Keratinocyte (primary cell): ENCODE measurements at regions not wholly inside any gene's neighbourhood (a gene's known extent, or its start where the extent isn't known, plus 50 kb on each side); places are given as distances from the start of the nearest gene placed in this dataset.

Experiments used
- DNase-seq: peaks from one replicate; pipeline ENCODE4 v3.0.0-alpha.2; 2011; ENCODE audit warnings: low read depth, missing footprints, low spot score
- FAIRE-seq: peaks from 2 replicates; lab custom pipeline; 2011; peaks lifted over from hg19 to GRCh38; lab: Jason Lieb, UNC
- H2AFZ ChIP-seq: 2 replicates; pipeline ENCODE4 v1.6.0; 2012; ENCODE audit warnings: low read length, control low read depth, inconsistent platforms; ENCODE audit not compliant: control insufficient read depth
- H3K27ac ChIP-seq: 2 replicates; pipeline ENCODE4 v1.5.1; 2011; ENCODE audit warnings: low read length; ENCODE audit not compliant: control insufficient read depth, insufficient read depth
- H3K27me3 ChIP-seq: 3 replicates; pipeline ENCODE4 v1.6.0; 2011; ENCODE audit warnings: low read length; ENCODE audit not compliant: control insufficient read depth, insufficient read depth; ENCODE audit errors: extremely low read depth
- H3K36me3 ChIP-seq, 2 experiments: 2 replicates in 1 of 2; 3 replicates in 1 of 2; pipeline ENCODE4 v1.5.1; 2011; ENCODE audit warnings: low read length in 2 of 2, mild to moderate bottlenecking in 1 of 2; ENCODE audit not compliant: control insufficient read depth in 2 of 2, insufficient read depth in 2 of 2; ENCODE audit errors: extremely low read depth in 1 of 2
- H3K4me1 ChIP-seq: 3 replicates; pipeline ENCODE4 v1.5.1; 2011; ENCODE audit warnings: low read length; ENCODE audit not compliant: control insufficient read depth, insufficient read depth; ENCODE audit errors: extremely low read depth
- H3K4me2 ChIP-seq: 3 replicates; pipeline ENCODE4 v1.6.0; 2011; ENCODE audit warnings: low read depth, low read length; ENCODE audit not compliant: control insufficient read depth, insufficient read depth; ENCODE audit errors: extremely low read depth
- H3K4me3 ChIP-seq, 3 experiments: fragments of 200-600 bp in 1 of 3; sonication (generic) in 1 of 3; 2 replicates in 2 of 3; 3 replicates in 1 of 3; pipeline ENCODE4 v1.5.1; 2011 to 2016; ENCODE audit warnings: low read length in 3 of 3, mild to moderate bottlenecking in 3 of 3, control low read depth in 2 of 3, inconsistent platforms in 1 of 3, low read depth in 1 of 3, mixed read lengths in 1 of 3, mixed run types in 1 of 3, moderate library complexity in 1 of 3; ENCODE audit not compliant: control insufficient read depth in 2 of 3, insufficient read depth in 2 of 3; ENCODE audit errors: extremely low read depth in 1 of 3
- H3K79me2 ChIP-seq: 2 replicates; pipeline ENCODE4 v1.6.0; 2012; ENCODE audit warnings: low read length; ENCODE audit not compliant: control insufficient read depth, insufficient read depth
- H3K9ac ChIP-seq: 3 replicates; pipeline ENCODE4 v1.6.0; 2011; ENCODE audit warnings: low read length; ENCODE audit not compliant: control insufficient read depth, insufficient read depth; ENCODE audit errors: extremely low read depth
- H3K9me1 ChIP-seq: 3 replicates; pipeline ENCODE4 v1.6.0; 2011; ENCODE audit warnings: low read length; ENCODE audit not compliant: control insufficient read depth, insufficient read depth; ENCODE audit errors: extremely low read depth
- H3K9me3 ChIP-seq: 2 replicates; pipeline ENCODE4 v1.5.1; 2012; ENCODE audit warnings: low read depth, low read length; ENCODE audit not compliant: control insufficient read depth
- H4K20me1 ChIP-seq: 3 replicates; pipeline ENCODE4 v1.6.0; 2011; ENCODE audit warnings: low read length; ENCODE audit not compliant: control insufficient read depth, insufficient read depth; ENCODE audit errors: extremely low read depth
- EZH2 ChIP-seq: IDR thresholded peaks from one replicate; pipeline ENCODE4 v1.6.1; 2012; ENCODE audit warnings: inconsistent platforms, mild to moderate bottlenecking, low read length, moderate library complexity
- dilution Hi-C: fragments of 300-500 bp; cut with MboI; formaldehyde crosslinking; loops from one replicate; pipeline ENCODE4 v1.7.0; 2020; ENCODE audit warnings: low sequenced_read_pairs; ENCODE audit not compliant: extremely low pct_ligation_motif_present
- TF ChIP-seq, protein P1 (sequence below), 3 experiments: IDR thresholded peaks in 1 of 3; conservative IDR thresholded peaks in 1 of 3; optimal IDR thresholded peaks in 1 of 3; 2 replicates in 2 of 3; 3 replicates in 1 of 3; pipeline versions ENCODE3 to v1.5.1; 2011; ENCODE audit warnings: low read length in 3 of 3, mild to moderate bottlenecking in 3 of 3, moderate library complexity in 2 of 3, control low read depth in 1 of 3, inconsistent platforms in 1 of 3; ENCODE audit not compliant: insufficient read depth in 2 of 3; ENCODE audit errors: extremely low read depth in 1 of 3

DNA sequence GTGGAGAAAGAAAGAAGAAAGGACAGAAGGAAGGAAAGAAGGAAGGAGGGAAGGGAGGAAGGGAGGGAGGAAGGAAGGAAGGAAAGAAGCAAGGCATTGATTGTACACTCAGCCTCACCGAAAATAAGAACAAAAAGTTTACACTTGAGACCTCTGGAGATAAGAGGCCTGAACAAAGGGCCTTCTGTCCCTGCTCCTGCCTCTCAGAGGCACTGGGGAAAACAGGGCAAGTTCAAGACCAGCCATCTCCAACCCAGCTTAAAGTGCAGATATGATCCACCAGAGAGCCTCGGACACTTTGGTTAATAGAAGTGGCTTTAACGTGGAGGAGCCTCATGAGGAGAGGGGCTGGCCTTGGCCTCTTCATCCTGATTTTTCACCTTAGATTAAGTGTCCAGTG is 582.9 kb upstream of the PPP2R3A start:
- FAIRE-seq (no peak), DNase-seq (no peak)
- H2AFZ ChIP-seq: no peak overlapping the region
- TF ChIP-seq, protein P1, sequence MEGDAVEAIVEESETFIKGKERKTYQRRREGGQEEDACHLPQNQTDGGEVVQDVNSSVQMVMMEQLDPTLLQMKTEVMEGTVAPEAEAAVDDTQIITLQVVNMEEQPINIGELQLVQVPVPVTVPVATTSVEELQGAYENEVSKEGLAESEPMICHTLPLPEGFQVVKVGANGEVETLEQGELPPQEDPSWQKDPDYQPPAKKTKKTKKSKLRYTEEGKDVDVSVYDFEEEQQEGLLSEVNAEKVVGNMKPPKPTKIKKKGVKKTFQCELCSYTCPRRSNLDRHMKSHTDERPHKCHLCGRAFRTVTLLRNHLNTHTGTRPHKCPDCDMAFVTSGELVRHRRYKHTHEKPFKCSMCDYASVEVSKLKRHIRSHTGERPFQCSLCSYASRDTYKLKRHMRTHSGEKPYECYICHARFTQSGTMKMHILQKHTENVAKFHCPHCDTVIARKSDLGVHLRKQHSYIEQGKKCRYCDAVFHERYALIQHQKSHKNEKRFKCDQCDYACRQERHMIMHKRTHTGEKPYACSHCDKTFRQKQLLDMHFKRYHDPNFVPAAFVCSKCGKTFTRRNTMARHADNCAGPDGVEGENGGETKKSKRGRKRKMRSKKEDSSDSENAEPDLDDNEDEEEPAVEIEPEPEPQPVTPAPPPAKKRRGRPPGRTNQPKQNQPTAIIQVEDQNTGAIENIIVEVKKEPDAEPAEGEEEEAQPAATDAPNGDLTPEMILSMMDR (optimal IDR thresholded peaks at IDR 0.05 in 1 of 3, IDR thresholded peaks at IDR 0.05 in 1 of 3, conservative IDR thresholded peaks at IDR 0.05 in 1 of 3; ENCODE audit: extremely low read depth in 1 of 3, insufficient read depth in 2 of 3, low read length in 3 of 3): no peak
- no peak for TF ChIP-seq EZH2
- H3K9me1 ChIP-seq: no peaks in the 10 kb centered on the region
- H3K4me1 ChIP-seq: no peaks in the 10 kb centered on the region
- no peaks in the 10 kb centered on the region for H3K9me3 ChIP-seq
- no peaks in the 10 kb centered on the region for H4K20me1 ChIP-seq
- no peaks in the 10 kb centered on the region for H3K79me2 ChIP-seq
- H3K4me2 ChIP-seq: no peak overlapping the region
- no peak overlapping the region for H3K4me3 ChIP-seq
- H3K9ac ChIP-seq: no peak overlapping the region
- dilution Hi-C loops: no loop called here
- H3K27ac ChIP-seq: no peak overlapping the region
- H3K27me3 ChIP-seq: no peaks in the 10 kb centered on the region
- no peaks in the 10 kb centered on the region for H3K36me3 ChIP-seq

DNA sequence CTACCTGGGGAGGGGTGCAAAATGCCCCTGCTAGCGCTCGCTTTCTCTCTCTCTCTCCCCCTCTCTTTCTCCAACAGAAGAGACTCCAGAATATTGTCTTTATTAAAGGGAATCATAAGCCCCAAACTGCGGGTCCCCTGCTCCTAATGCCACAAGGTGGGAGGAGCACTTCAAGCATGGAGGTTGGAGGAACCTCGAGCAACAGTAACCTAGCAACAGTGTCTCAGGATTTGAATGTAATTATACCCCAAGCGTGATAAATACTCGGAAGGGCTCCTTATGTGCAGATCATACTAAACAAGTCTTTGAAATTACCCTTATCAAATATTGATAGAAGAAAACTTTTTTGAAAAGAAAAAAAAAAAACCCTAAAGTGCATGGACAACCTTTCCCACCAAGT is 582.2 kb upstream of the PPP2R3A start:
- TF ChIP-seq, protein P1 (optimal IDR thresholded peaks at IDR 0.05 in 1 of 3, IDR thresholded peaks at IDR 0.05 in 1 of 3, conservative IDR thresholded peaks at IDR 0.05 in 1 of 3; ENCODE audit: extremely low read depth in 1 of 3, insufficient read depth in 2 of 3, low read length in 3 of 3): no peak
- no peak for TF ChIP-seq EZH2
- Histone ChIP-seq H3K4me1 (no peaks in the 10 kb centered on the region), H3K36me3 (no peaks in the 10 kb centered on the region), H2AFZ (no peak overlapping the region), H4K20me1 (no peaks in the 10 kb centered on the region), H3K9me3 (no peaks in the 10 kb centered on the region), H3K9me1 (no peaks in the 10 kb centered on the region), H3K9ac (no peak overlapping the region), H3K4me3 (no peak overlapping the region), H3K79me2 (no peaks in the 10 kb centered on the region), H3K4me2 (no peak overlapping the region), H3K27me3 (no peaks in the 10 kb centered on the region), H3K27ac (no peak overlapping the region)
- dilution Hi-C loops: no loop called here
- DNase-seq (no peak), FAIRE-seq (no peak)
